Naive thymus-derived CD4-positive, alpha-beta T cell (primary cell): ENCODE measurements at regions not wholly inside any gene's neighbourhood (a gene's known extent, or its start where the extent isn't known, plus 50 kb on each side); places are given as distances from the start of the nearest gene placed in this dataset.

Source experiments
- ATAC-seq: fragments of 150-1000 bp; cut with Tn5 transposase; 2 replicates; pipeline ENCODE4 v1.10.0; 2021; ENCODE audit warnings: mild to moderate bottlenecking, moderate library complexity
- CTCF ChIA-PET: fragments of 350-600 bp; sonication (Branson Sonifier 250); formaldehyde crosslinking; loops from one replicate; lab custom pipeline; 2021; ENCODE audit warnings: antibody characterized with exemption; lab: Charles Lee
- POLR2A ChIA-PET: fragments of 350-600 bp; sonication (Branson Sonifier 250); formaldehyde crosslinking; loops from one replicate; lab custom pipeline; 2021; ENCODE audit warnings: antibody characterized with exemption, inconsistent platforms; lab: Charles Lee
- DNase-seq, 9 donors: peaks; one replicate each; pipeline versions ENCODE4 v3.0.0 to v3.0.0-alpha.2; 2020 to 2022; ENCODE audit warnings: mixed read lengths in 1 of 9
- H3K27ac ChIP-seq: one replicate; pipeline ENCODE4 v1.7.0; 2013; ENCODE audit warnings: mild to moderate bottlenecking, low read depth, low read length, moderate library complexity
- H3K27me3 ChIP-seq, 2 donors: one replicate each; pipeline ENCODE4 v1.7.0; 2013; ENCODE audit warnings: low read length in 2 of 2, mild to moderate bottlenecking in 2 of 2, moderate library complexity in 2 of 2; ENCODE audit not compliant: control insufficient read depth in 2 of 2, insufficient read depth in 2 of 2
- H3K36me3 ChIP-seq, 3 experiments: 1 replicate in 2 of 3; 2 replicates in 1 of 3; pipeline ENCODE4 v1.7.0; 2013; ENCODE audit warnings: low read length in 3 of 3, mild to moderate bottlenecking in 3 of 3, moderate library complexity in 1 of 3; ENCODE audit not compliant: insufficient read depth in 3 of 3, control insufficient read depth in 2 of 3
- H3K4me1 ChIP-seq, 2 donors: one replicate each; pipeline ENCODE4 v1.7.0; 2013; ENCODE audit warnings: low read length in 2 of 2, mild to moderate bottlenecking in 2 of 2, moderate library complexity in 1 of 2; ENCODE audit not compliant: control insufficient read depth in 2 of 2, insufficient read depth in 2 of 2
- H3K4me3 ChIP-seq: 2 replicates; pipeline ENCODE4 v1.7.0; 2013; ENCODE audit warnings: mild to moderate bottlenecking, low read length
- H3K9me3 ChIP-seq, 3 experiments: 1 replicate in 2 of 3; 2 replicates in 1 of 3; pipeline ENCODE4 v1.7.0; 2013; ENCODE audit warnings: low read length in 3 of 3; ENCODE audit not compliant: control insufficient read depth in 2 of 3
- H3K27ac Mint-ChIP-seq, 9 donors: one replicate each; pipeline ENCODE4 v1.8.0; 2020 to 2022; ENCODE audit warnings: mixed read lengths in 9 of 9, mild to moderate bottlenecking in 8 of 9, moderate library complexity in 5 of 9, inconsistent platforms in 2 of 9
- H3K27me3 Mint-ChIP-seq, 5 donors: one replicate each; pipeline ENCODE4 v1.8.0; 2021 to 2022; ENCODE audit warnings: mixed read lengths in 5 of 5, mild to moderate bottlenecking in 1 of 5
- H3K36me3 Mint-ChIP-seq, 5 donors: one replicate each; pipeline ENCODE4 v1.8.0; 2020 to 2022; ENCODE audit warnings: mixed read lengths in 5 of 5, mild to moderate bottlenecking in 3 of 5, inconsistent platforms in 1 of 5
- H3K4me1 Mint-ChIP-seq, 7 donors: one replicate each; pipeline ENCODE4 v1.8.0; 2020 to 2022; ENCODE audit warnings: mixed read lengths in 7 of 7, mild to moderate bottlenecking in 3 of 7, inconsistent platforms in 1 of 7
- H3K4me3 Mint-ChIP-seq, 10 donors: one replicate each; pipeline ENCODE4 v1.8.0; 2020 to 2022; ENCODE audit warnings: mild to moderate bottlenecking in 10 of 10, mixed read lengths in 10 of 10, moderate library complexity in 6 of 10, inconsistent platforms in 2 of 10
- H3K9me3 Mint-ChIP-seq, 11 donors: one replicate each; pipeline ENCODE4 v1.8.0; 2020 to 2022; ENCODE audit warnings: mixed read lengths in 11 of 11, mild to moderate bottlenecking in 4 of 11, inconsistent platforms in 1 of 11, moderate library complexity in 1 of 11
- intact Hi-C, 2 donors: fragments of 100-400 bp; cut with micrococcal nuclease; formaldehyde crosslinking; loops; one replicate each; pipeline ENCODE4 v1.15.1; 2023

- no peaks in the 10 kb centered on the region for H3K9me3 ChIP-seq
- ChIA-PET CTCF (no interaction called here), POLR2A (no interaction called here)
- no peaks in the 10 kb centered on the region for H3K4me1 ChIP-seq
- no peak for DNase-seq
- H3K4me3 Mint-ChIP-seq, result no peak overlapping the region
- H3K27me3 Mint-ChIP-seq, result peaks cover 0 to 4% (median 0%) of the 10 kb centered on the region in 5 donors
- no peaks in the 10 kb centered on the region for H3K36me3 ChIP-seq
- no peak overlapping the region for H3K27ac Mint-ChIP-seq
- H3K27ac ChIP-seq, result no peak overlapping the region
- no peak overlapping the region for H3K4me3 ChIP-seq
- intact Hi-C loops, result no loop called here
- H3K9me3 Mint-ChIP-seq, result peaks cover 0 to 9% (median 0%) of the 10 kb centered on the region in 11 donors
- H3K27me3 ChIP-seq, result no peaks in the 10 kb centered on the region
- no peaks in the 10 kb centered on the region for H3K4me1 Mint-ChIP-seq
- no peaks in the 10 kb centered on the region for H3K36me3 Mint-ChIP-seq
- no peak for ATAC-seq
These were observed 461.9 kb downstream of the EFNA5 start for GRCh38 chr5:107208867-107209266.

GRCh38 chr5:107204413-107204812 is 466.3 kb downstream of the EFNA5 start:
- Mint-ChIP-seq H3K4me3 (no peak overlapping the region), H3K9me3 (peaks cover 0 to 13% (median 0%) of the 10 kb centered on the region in 11 donors), H3K36me3 (no peaks in the 10 kb centered on the region), H3K27me3 (peaks cover 0 to 4% (median 0%) of the 10 kb centered on the region in 5 donors), H3K4me1 (no peaks in the 10 kb centered on the region), H3K27ac (no peak overlapping the region)
- Histone ChIP-seq H3K9me3 (no peaks in the 10 kb centered on the region), H3K4me3 (no peak overlapping the region), H3K4me1 (no peaks in the 10 kb centered on the region), H3K27ac (no peak overlapping the region), H3K27me3 (no peaks in the 10 kb centered on the region), H3K36me3 (no peaks in the 10 kb centered on the region)
- CTCF ChIA-PET, result no interaction called here
- ATAC-seq (no peak), DNase-seq (no peak)
- intact Hi-C loops, result no loop called here
- POLR2A ChIA-PET, result no interaction called here

GRCh38 chr5:107203243-107203642 is 467.5 kb downstream of the EFNA5 start:
- H3K9me3 ChIP-seq, result no peaks in the 10 kb centered on the region
- DNase-seq, result no peak
- H3K27ac Mint-ChIP-seq, result no peak overlapping the region
- peaks cover 0 to 13% (median 0%) of the 10 kb centered on the region in 11 donors for H3K9me3 Mint-ChIP-seq
- no peak for ATAC-seq
- no peaks in the 10 kb centered on the region for H3K4me1 Mint-ChIP-seq
- H3K4me1 ChIP-seq, result no peaks in the 10 kb centered on the region
- no peak overlapping the region for H3K27ac ChIP-seq
- peaks cover 0 to 4% (median 0%) of the 10 kb centered on the region in 5 donors for H3K27me3 Mint-ChIP-seq
- H3K27me3 ChIP-seq, result no peaks in the 10 kb centered on the region
- no peaks in the 10 kb centered on the region for H3K36me3 ChIP-seq
- H3K36me3 Mint-ChIP-seq, result no peaks in the 10 kb centered on the region
- CTCF ChIA-PET, result no interaction called here
- intact Hi-C loops, result no loop called here
- no peak overlapping the region for H3K4me3 ChIP-seq
- H3K4me3 Mint-ChIP-seq, result no peak overlapping the region
- POLR2A ChIA-PET, result no interaction called here

- peaks cover 0 to 7% (median 0%) of the 10 kb centered on the region in 11 donors for H3K9me3 Mint-ChIP-seq
- H3K36me3 Mint-ChIP-seq, result no peaks in the 10 kb centered on the region
- H3K27me3 Mint-ChIP-seq, result no peaks in the 10 kb centered on the region
- ChIA-PET POLR2A (no interaction called here), CTCF (interaction anchor here (0.6 kb wide), 1 partner anchor 553 kb away, joined by 6 read pairs; no protein-coding TSS in a partner anchor)
- Histone ChIP-seq H3K27ac (no peak overlapping the region), H3K4me3 (no peak overlapping the region), H3K36me3 (no peaks in the 10 kb centered on the region), H3K4me1 (no peaks in the 10 kb centered on the region), H3K9me3 (no peaks in the 10 kb centered on the region), H3K27me3 (no peaks in the 10 kb centered on the region)
- H3K4me1 Mint-ChIP-seq, result no peaks in the 10 kb centered on the region
- intact Hi-C loops, result no loop called here
- H3K4me3 Mint-ChIP-seq, result no peak overlapping the region
- H3K27ac Mint-ChIP-seq, result no peak overlapping the region
- ATAC-seq (no peak), DNase-seq (no peak)
These were observed 471.0 kb downstream of the EFNA5 start for GRCh38 chr5:107199756-107200155.

GRCh38 chr5:107196500-107197059 is 474.2 kb downstream of the EFNA5 start:
- peaks cover 0 to 10% (median 3%) of the 10 kb centered on the region in 11 donors for H3K9me3 Mint-ChIP-seq
- H3K27me3 Mint-ChIP-seq, result no peaks in the 10 kb centered on the region
- no peaks in the 10 kb centered on the region for H3K27me3 ChIP-seq
- no peak overlapping the region for H3K4me3 Mint-ChIP-seq
- H3K36me3 ChIP-seq, result no peaks in the 10 kb centered on the region
- H3K36me3 Mint-ChIP-seq, result no peaks in the 10 kb centered on the region
- intact Hi-C loops, result no loop called here
- H3K4me1 ChIP-seq, result no peaks in the 10 kb centered on the region
- no peak for ATAC-seq
- no peaks in the 10 kb centered on the region for H3K4me1 Mint-ChIP-seq
- DNase-seq, result no peak
- ChIA-PET POLR2A (no interaction called here), CTCF (no interaction called here)
- no peak overlapping the region for H3K4me3 ChIP-seq
- H3K27ac Mint-ChIP-seq, result no peak overlapping the region
- no peaks in the 10 kb centered on the region for H3K9me3 ChIP-seq
- no peak overlapping the region for H3K27ac ChIP-seq

- intact Hi-C loops, result no loop called here
- Mint-ChIP-seq H3K4me1 (no peaks in the 10 kb centered on the region), H3K27ac (no peak overlapping the region), H3K4me3 (no peak overlapping the region), H3K27me3 (no peaks in the 10 kb centered on the region), H3K9me3 (peaks cover 0 to 8% (median 3%) of the 10 kb centered on the region in 11 donors), H3K36me3 (no peaks in the 10 kb centered on the region)
- Histone ChIP-seq H3K27me3 (no peaks in the 10 kb centered on the region), H3K9me3 (no peaks in the 10 kb centered on the region), H3K36me3 (no peaks in the 10 kb centered on the region), H3K4me1 (no peaks in the 10 kb centered on the region), H3K27ac (no peak overlapping the region), H3K4me3 (no peak overlapping the region)
- no peak for DNase-seq
- ATAC-seq, result no peak
- CTCF ChIA-PET, result no interaction called here
- POLR2A ChIA-PET, result no interaction called here
These were observed 474.8 kb downstream of the EFNA5 start for GRCh38 chr5:107195890-107196395.

- intact Hi-C loops, result no loop called here
- H3K27ac ChIP-seq, result no peak overlapping the region
- Mint-ChIP-seq H3K27ac (no peak overlapping the region), H3K4me3 (no peak overlapping the region), H3K36me3 (no peaks in the 10 kb centered on the region), H3K9me3 (peaks cover 0 to 26% (median 6%) of the 10 kb centered on the region in 11 donors), H3K27me3 (peaks cover 0 to 4% (median 0%) of the 10 kb centered on the region in 5 donors), H3K4me1 (no peaks in the 10 kb centered on the region)
- DNase-seq (no peak), ATAC-seq (no peak)
- CTCF ChIA-PET, result no interaction called here
- POLR2A ChIA-PET, result no interaction called here
- no peaks in the 10 kb centered on the region for H3K36me3 ChIP-seq
- H3K4me1 ChIP-seq, result no peaks in the 10 kb centered on the region
- H3K4me3 ChIP-seq, result no peak overlapping the region
- H3K27me3 ChIP-seq, result no peaks in the 10 kb centered on the region
- H3K9me3 ChIP-seq, result no peaks in the 10 kb centered on the region
These were observed 485.9 kb downstream of the EFNA5 start for GRCh38 chr5:107184871-107185270.
